NCI-H524 (cell line): ENCODE measurements at regions not wholly inside any gene's neighbourhood (a gene's known extent, or its start where the extent isn't known, plus 50 kb on each side); places are given as distances from the start of the nearest gene placed in this dataset.
A peak's percentile ranks its signal among the peaks of the same experiment; 100 is the strongest.
"Not testable (repeated sequence)": the region's sequence is repeated elsewhere in the genome, so short reads cannot be mapped to it uniquely, and the experiment has no call there.

Source experiments
- DNase-seq, 2 experiments: peaks; one replicate each; lab custom pipeline; 2025; lab: John Stamatoyannopoulos, UW

- DNase-seq, result no peak
Measured at GRCh38 chr2:180307096-180307495, 300.0 kb upstream of the CWC22 start.

GRCh38 chr2:180306346-180306745 lies 299.2 kb upstream of the CWC22 start:
- no peak for DNase-seq

GRCh38 chr2:180291552-180292421 lies 284.7 kb upstream of the CWC22 start:
- no peak for DNase-seq

- DNase-seq, result no peak
Measured at GRCh38 chr2:180291060-180291459, 284.0 kb upstream of the CWC22 start.

GRCh38 chr2:180289627-180290026 lies 282.5 kb upstream of the CWC22 start:
- no peak for DNase-seq

- DNase-seq, result no peak
Measured at GRCh38 chr2:180279581-180279980, 272.5 kb upstream of the CWC22 start.

- no peak for DNase-seq
Measured at GRCh38 chr2:180276733-180277132, 269.6 kb upstream of the CWC22 start.

GRCh38 chr2:180268006-180268405 lies 260.9 kb upstream of the CWC22 start:
- no peak for DNase-seq

- DNase-seq, result no peak
Measured at GRCh38 chr2:180261976-180262375, 254.9 kb upstream of the CWC22 start.

GRCh38 chr2:180258579-180258978 lies 251.5 kb upstream of the CWC22 start:
- no peak for DNase-seq

GRCh38 chr2:180258041-180258537 lies 251.0 kb upstream of the CWC22 start:
- no peak for DNase-seq

GRCh38 chr2:180257247-180257646 lies 250.2 kb upstream of the CWC22 start:
- DNase-seq, result no peak

GRCh38 chr2:180255981-180256380 lies 248.9 kb upstream of the CWC22 start:
- no peak for DNase-seq

GRCh38 chr2:180254872-180255271 lies 247.8 kb upstream of the CWC22 start:
- DNase-seq, result no peak

GRCh38 chr2:180247658-180248057 lies 240.6 kb upstream of the CWC22 start:
- no peak for DNase-seq

- peak in 1 of 2 experiments; percentile 54 for DNase-seq
Measured at GRCh38 chr2:180246268-180246667, 239.2 kb upstream of the CWC22 start.

GRCh38 chr2:180240774-180241173 lies 233.7 kb upstream of the CWC22 start:
- peak in 1 of 2 experiments; percentile 29 for DNase-seq

- no peak for DNase-seq
Measured at GRCh38 chr2:180238729-180239128, 231.6 kb upstream of the CWC22 start.

- DNase-seq, result not testable (repeated sequence)
Measured at GRCh38 chr2:180236061-180236460, 229.0 kb upstream of the CWC22 start.

GRCh38 chr2:180235506-180235905 lies 228.4 kb upstream of the CWC22 start:
- DNase-seq, result not testable (repeated sequence)

- not testable (repeated sequence) for DNase-seq
Measured at GRCh38 chr2:180234991-180235390, 227.9 kb upstream of the CWC22 start.

- DNase-seq, result no peak
Measured at GRCh38 chr2:180231015-180231414, 223.9 kb upstream of the CWC22 start.

- no peak for DNase-seq
Measured at GRCh38 chr2:180227461-180227860, 220.4 kb upstream of the CWC22 start.

- no peak for DNase-seq
Measured at GRCh38 chr2:180225118-180225517, 218.0 kb upstream of the CWC22 start.
